D721Med (cell line): ENCODE measurements at regions not wholly inside any gene's neighbourhood (a gene's known extent, or its start where the extent isn't known, plus 50 kb on each side); places are given as distances from the start of the nearest gene placed in this dataset.
A peak's percentile ranks its signal among the peaks of the same experiment; 100 is the strongest.

ENCODE experiments used
- DNase-seq: peaks from one replicate; pipeline ENCODE4 v3.0.0; 2011; ENCODE audit warnings: low spot score; ENCODE audit not compliant: insufficient read length
- FAIRE-seq: peaks from 2 replicates; lab custom pipeline; 2011; peaks lifted over from hg19 to GRCh38; lab: Jason Lieb, UNC
- CTCF ChIP-seq: IDR thresholded peaks from 2 replicates; pipeline ENCODE4 v1.5.1; 2012; ENCODE audit warnings: mild to moderate bottlenecking, control low read depth; ENCODE audit not compliant: insufficient read depth; ENCODE audit errors: missing control alignments

DNA sequence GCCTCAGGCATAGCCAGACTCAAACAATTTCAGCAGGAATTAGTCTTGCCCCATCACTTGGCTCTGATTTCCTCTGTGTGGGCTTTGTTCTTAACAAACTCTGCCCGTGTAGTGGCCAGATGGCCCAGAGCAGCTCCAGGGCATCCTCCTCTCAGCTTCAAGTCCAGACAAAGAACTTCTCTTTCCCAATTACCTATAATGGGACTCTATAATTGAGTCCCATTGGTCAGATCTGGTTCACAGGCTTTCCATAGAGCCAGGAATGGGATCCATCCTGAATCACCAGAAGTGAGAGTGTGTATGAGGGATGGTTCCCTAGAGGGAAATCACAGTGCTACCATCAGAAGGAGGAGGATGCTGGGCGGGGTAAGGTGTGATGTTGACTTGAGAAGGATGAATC is 515.8 kb downstream of the KIF4B start:
- FAIRE-seq (no peak), DNase-seq (no peak)
- no peak for TF ChIP-seq CTCF

- FAIRE-seq (peak; percentile 79), DNase-seq (no peak)
- no peak for TF ChIP-seq CTCF
Measured at GRCh38 chr5:155530046-155530445, 516.5 kb downstream of the KIF4B start.

- TF ChIP-seq CTCF: no peak
- FAIRE-seq: no peak
- DNase-seq: no peak
Measured at GRCh38 chr5:155532621-155533311, 519.2 kb downstream of the KIF4B start.

GRCh38 chr5:155540000-155540595 is 526.5 kb downstream of the KIF4B start:
- DNase-seq (no peak), FAIRE-seq (no peak)
- TF ChIP-seq CTCF: no peak

- DNase-seq: no peak
- FAIRE-seq: no peak
- no peak for TF ChIP-seq CTCF
Measured at GRCh38 chr5:155546075-155546474, 532.5 kb downstream of the KIF4B start.

DNA sequence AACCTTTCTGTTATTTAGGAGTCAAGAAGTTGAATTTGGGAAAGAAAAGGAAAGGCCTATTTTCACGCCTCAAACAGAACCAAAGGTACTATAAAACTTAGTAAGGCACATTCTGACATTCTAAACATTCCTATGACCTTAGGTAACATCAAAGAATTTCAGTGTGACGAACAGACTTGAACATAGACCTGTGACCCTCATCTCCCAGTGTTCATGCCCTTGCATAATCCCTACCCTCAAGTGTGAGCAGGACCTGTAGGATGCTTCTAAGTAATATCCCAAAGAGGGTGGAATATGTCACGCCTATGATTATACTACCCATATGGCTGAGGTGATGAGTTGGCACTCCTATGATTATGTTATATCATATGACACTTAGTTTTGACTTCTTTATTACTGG is 540.9 kb downstream of the KIF4B start:
- FAIRE-seq: peak; percentile 51
- no peak for TF ChIP-seq CTCF
- DNase-seq: no peak

DNA sequence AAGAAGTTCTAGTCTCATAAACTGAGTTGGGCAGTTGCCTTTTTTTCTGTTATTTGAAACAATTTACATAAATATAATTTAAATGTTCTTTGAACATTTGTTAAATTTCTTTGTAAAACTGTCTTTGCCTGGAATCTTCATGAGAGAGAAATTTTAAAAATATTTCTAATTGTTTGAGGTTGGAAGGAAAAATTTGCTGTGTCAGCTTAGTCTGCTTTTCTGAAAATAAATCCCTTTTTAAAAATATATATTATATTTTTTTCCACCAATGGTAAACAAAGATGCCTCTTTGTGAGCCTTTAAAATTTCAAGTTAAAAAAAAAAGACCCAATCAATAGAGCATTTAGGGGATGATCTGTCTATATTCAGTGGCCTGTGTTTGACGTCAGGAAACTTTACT is 542.7 kb downstream of the KIF4B start:
- FAIRE-seq: no peak
- no peak for DNase-seq
- no peak for TF ChIP-seq CTCF
